ENCODE measurements at regions not wholly inside any gene's neighbourhood (a gene's known extent, or its start where the extent isn't known, plus 50 kb on each side); places are given as distances from the start of the nearest gene placed in this dataset.

GRCh38 chr18:30689216-30689615 lies 353.3 kb downstream of the DSC3 start:
- Mint-ChIP-seq H3K27ac (no peak overlapping the region), H3K4me1 (no peaks in the 10 kb centered on the region), H3K27me3 (no peaks in the 10 kb centered on the region), H3K9me3 (ENCODE audit: insufficient read depth) (peaks cover 6% of the 10 kb centered on the region), H3K4me3 (no peak overlapping the region)
- no peak overlapping the region for H3K4me3 ChIP-seq (ENCODE audit: control extremely low read depth in 1 of 5, extremely low read depth in 1 of 5, insufficient read depth in 1 of 5, low read depth in 2 of 5, low read length in 4 of 5)
- ChIA-PET CTCF (no interaction called here), POLR2A (no interaction called here)
- no peaks in the 10 kb centered on the region for H3K79me2 ChIP-seq (ENCODE audit: control insufficient read depth, insufficient read depth, low read length)
- WGBS (ENCODE audit: insufficient coverage), result 60% methylated on average over 1 of the region's 2 CpGs
- TF ChIP-seq EZH2 (IDR thresholded peaks at IDR 0.05; ENCODE audit: borderline replicate concordance, insufficient read depth, low read depth, low read length, poor library complexity, severe bottlenecking) (no peak), CTCF (IDR thresholded peaks at IDR 0.05) (no peak)
- H3K4me2 ChIP-seq (replicated peaks; ENCODE audit: low read depth, low read length, poor library complexity, severe bottlenecking), result no peak overlapping the region
- H4K20me1 ChIP-seq (ENCODE audit: control insufficient read depth, insufficient read depth, low read length, poor library complexity, severe bottlenecking), result no peaks in the 10 kb centered on the region
- no peaks in the 10 kb centered on the region for H3K36me3 ChIP-seq (replicated peaks in 1 of 2; ENCODE audit: control extremely low read depth in 1 of 2, control insufficient read depth in 1 of 2, extremely low read depth in 1 of 2, insufficient read depth in 2 of 2, low read length in 1 of 2)
- DNase-seq (no peak), ATAC-seq (ENCODE audit: low read depth) (no peak)
- no peaks in the 10 kb centered on the region for H3K4me1 ChIP-seq (ENCODE audit: control insufficient read depth in 2 of 2, insufficient read depth in 2 of 2, low read length in 2 of 2)
- H2AFZ ChIP-seq (ENCODE audit: insufficient read depth, low read depth, low read length, poor library complexity, severe bottlenecking), result no peak overlapping the region
- H3K27me3 ChIP-seq (replicated peaks in 1 of 4; ENCODE audit: control extremely low read depth in 1 of 4, control insufficient read depth in 3 of 4, insufficient read depth in 4 of 4, low read length in 3 of 4), result no peaks in the 10 kb centered on the region
- intact Hi-C loops (cut with micrococcal nuclease), result no loop called here
- H3K27ac ChIP-seq (ENCODE audit: low read length in 2 of 2), result no peak overlapping the region
- no peak overlapping the region for H3K9ac ChIP-seq (ENCODE audit: low read length)
- no peaks in the 10 kb centered on the region for H3K9me3 ChIP-seq (ENCODE audit: control extremely low read depth in 1 of 3, control insufficient read depth in 2 of 3, insufficient read depth in 1 of 3, low read length in 2 of 3)

- H3K4me1 Mint-ChIP-seq, result no peaks in the 10 kb centered on the region
- Histone ChIP-seq H3K4me1 (ENCODE audit: control insufficient read depth in 2 of 2, insufficient read depth in 2 of 2, low read length in 2 of 2) (no peaks in the 10 kb centered on the region), H3K4me3 (ENCODE audit: control extremely low read depth in 1 of 5, extremely low read depth in 1 of 5, insufficient read depth in 1 of 5, low read depth in 2 of 5, low read length in 4 of 5) (no peak overlapping the region), H3K27ac (ENCODE audit: low read length in 2 of 2) (no peak overlapping the region), H3K79me2 (ENCODE audit: control insufficient read depth, insufficient read depth, low read length) (no peaks in the 10 kb centered on the region), H3K36me3 (replicated peaks in 1 of 2; ENCODE audit: control extremely low read depth in 1 of 2, control insufficient read depth in 1 of 2, extremely low read depth in 1 of 2, insufficient read depth in 2 of 2, low read length in 1 of 2) (no peaks in the 10 kb centered on the region), H4K20me1 (ENCODE audit: control insufficient read depth, insufficient read depth, low read length, poor library complexity, severe bottlenecking) (no peaks in the 10 kb centered on the region), H3K27me3 (replicated peaks in 1 of 4; ENCODE audit: control extremely low read depth in 1 of 4, control insufficient read depth in 3 of 4, insufficient read depth in 4 of 4, low read length in 3 of 4) (no peaks in the 10 kb centered on the region), H3K9me3 (ENCODE audit: control extremely low read depth in 1 of 3, control insufficient read depth in 2 of 3, insufficient read depth in 1 of 3, low read length in 2 of 3) (no peaks in the 10 kb centered on the region), H3K9ac (ENCODE audit: low read length) (no peak overlapping the region), H3K4me2 (replicated peaks; ENCODE audit: low read depth, low read length, poor library complexity, severe bottlenecking) (no peak overlapping the region), H2AFZ (ENCODE audit: insufficient read depth, low read depth, low read length, poor library complexity, severe bottlenecking) (no peak overlapping the region)
- POLR2A ChIA-PET, result no interaction called here
- DNase-seq, result no peak
- no peak for ATAC-seq (ENCODE audit: low read depth)
- no peaks in the 10 kb centered on the region for H3K27me3 Mint-ChIP-seq
- no peak for TF ChIP-seq EZH2 (IDR thresholded peaks at IDR 0.05; ENCODE audit: borderline replicate concordance, insufficient read depth, low read depth, low read length, poor library complexity, severe bottlenecking)
- no peak for TF ChIP-seq CTCF (IDR thresholded peaks at IDR 0.05)
- H3K4me3 Mint-ChIP-seq, result no peak overlapping the region
- CTCF ChIA-PET, result no interaction called here
- peaks cover 6% of the 10 kb centered on the region for H3K9me3 Mint-ChIP-seq (ENCODE audit: insufficient read depth)
- WGBS (ENCODE audit: insufficient coverage), result 89% methylated on average over 2 of the region's 2 CpGs
- intact Hi-C loops (cut with micrococcal nuclease), result no loop called here
- H3K27ac Mint-ChIP-seq, result no peak overlapping the region
Measured at GRCh38 chr18:30687501-30687900, 355.0 kb downstream of the DSC3 start.

All from B cell (primary cell).